ENCODE measurements at regions not wholly inside any gene's neighbourhood (a gene's known extent, or its start where the extent isn't known, plus 50 kb on each side); places are given as distances from the start of the nearest gene placed in this dataset.

DNA sequence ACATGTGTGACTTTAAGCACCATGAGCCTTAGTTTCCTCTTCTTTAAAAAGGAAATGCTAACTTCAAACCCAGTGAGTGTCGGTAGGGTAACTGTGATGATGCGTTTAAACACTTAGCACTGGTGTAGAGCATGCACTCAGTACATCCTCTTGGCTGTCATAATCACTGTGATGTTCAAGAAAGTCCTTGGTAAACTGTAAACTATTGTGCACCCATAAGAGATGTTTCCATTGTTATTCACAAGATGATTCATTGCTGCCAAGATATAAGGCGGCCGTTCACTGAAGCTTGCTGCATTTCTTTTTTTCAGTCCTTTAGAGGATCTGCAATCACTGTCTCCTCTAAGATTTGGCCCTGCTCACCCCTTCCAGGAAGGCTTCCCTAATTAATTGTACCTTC is 61.8 kb upstream of the DAB1 start:
- TF ChIP-seq, protein P1, sequence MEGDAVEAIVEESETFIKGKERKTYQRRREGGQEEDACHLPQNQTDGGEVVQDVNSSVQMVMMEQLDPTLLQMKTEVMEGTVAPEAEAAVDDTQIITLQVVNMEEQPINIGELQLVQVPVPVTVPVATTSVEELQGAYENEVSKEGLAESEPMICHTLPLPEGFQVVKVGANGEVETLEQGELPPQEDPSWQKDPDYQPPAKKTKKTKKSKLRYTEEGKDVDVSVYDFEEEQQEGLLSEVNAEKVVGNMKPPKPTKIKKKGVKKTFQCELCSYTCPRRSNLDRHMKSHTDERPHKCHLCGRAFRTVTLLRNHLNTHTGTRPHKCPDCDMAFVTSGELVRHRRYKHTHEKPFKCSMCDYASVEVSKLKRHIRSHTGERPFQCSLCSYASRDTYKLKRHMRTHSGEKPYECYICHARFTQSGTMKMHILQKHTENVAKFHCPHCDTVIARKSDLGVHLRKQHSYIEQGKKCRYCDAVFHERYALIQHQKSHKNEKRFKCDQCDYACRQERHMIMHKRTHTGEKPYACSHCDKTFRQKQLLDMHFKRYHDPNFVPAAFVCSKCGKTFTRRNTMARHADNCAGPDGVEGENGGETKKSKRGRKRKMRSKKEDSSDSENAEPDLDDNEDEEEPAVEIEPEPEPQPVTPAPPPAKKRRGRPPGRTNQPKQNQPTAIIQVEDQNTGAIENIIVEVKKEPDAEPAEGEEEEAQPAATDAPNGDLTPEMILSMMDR (IDR thresholded peaks at IDR 0.05; ENCODE audit: poor library complexity): no peak
- TF ChIP-seq EZH2 (IDR thresholded peaks at IDR 0.05; ENCODE audit: borderline replicate concordance): no peak
